SU-DHL-6 (cell line): ENCODE measurements at regions not wholly inside any gene's neighbourhood (a gene's known extent, or its start where the extent isn't known, plus 50 kb on each side); places are given as distances from the start of the nearest gene placed in this dataset.

Experiments
- EZH2phosphoT487 ChIP-seq: fragments of 200-600 bp; sonication (generic), shearing (Covaris generic); conservative IDR thresholded peaks from 2 replicates; pipeline ENCODE4 v1.6.1; 2018; ENCODE audit warnings: mild to moderate bottlenecking, antibody characterized with exemption, low read length, moderate library complexity, mixed read lengths
- TF ChIP-seq, protein P1 (sequence below): fragments of 200-600 bp; sonication (generic); IDR thresholded peaks from one replicate; pipeline ENCODE4 v1.5.1; 2017; ENCODE audit warnings: antibody characterized with exemption, mild to moderate bottlenecking, low read length, moderate library complexity; ENCODE audit not compliant: insufficient read depth, poor library complexity, severe bottlenecking

DNA sequence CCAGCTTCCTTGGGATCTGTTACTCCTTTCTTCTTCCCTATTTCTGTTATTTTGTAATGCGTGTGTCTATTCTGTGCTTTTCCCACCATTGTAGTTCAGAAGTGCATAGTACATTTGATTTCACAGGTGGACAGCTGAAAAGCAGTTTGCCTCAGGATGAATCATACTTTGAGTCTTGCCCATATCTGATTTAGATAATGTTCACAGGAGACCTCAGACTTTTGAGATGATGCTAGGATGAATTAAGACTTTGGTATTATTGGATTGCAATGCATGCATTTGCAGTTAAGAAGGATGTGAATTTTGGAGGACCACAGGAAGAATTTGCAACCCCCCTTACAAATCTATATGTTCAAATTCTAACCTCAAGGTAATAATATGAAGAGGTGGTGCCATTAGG is 769.6 kb downstream of the CDH11 start:
- TF ChIP-seq, protein P1, sequence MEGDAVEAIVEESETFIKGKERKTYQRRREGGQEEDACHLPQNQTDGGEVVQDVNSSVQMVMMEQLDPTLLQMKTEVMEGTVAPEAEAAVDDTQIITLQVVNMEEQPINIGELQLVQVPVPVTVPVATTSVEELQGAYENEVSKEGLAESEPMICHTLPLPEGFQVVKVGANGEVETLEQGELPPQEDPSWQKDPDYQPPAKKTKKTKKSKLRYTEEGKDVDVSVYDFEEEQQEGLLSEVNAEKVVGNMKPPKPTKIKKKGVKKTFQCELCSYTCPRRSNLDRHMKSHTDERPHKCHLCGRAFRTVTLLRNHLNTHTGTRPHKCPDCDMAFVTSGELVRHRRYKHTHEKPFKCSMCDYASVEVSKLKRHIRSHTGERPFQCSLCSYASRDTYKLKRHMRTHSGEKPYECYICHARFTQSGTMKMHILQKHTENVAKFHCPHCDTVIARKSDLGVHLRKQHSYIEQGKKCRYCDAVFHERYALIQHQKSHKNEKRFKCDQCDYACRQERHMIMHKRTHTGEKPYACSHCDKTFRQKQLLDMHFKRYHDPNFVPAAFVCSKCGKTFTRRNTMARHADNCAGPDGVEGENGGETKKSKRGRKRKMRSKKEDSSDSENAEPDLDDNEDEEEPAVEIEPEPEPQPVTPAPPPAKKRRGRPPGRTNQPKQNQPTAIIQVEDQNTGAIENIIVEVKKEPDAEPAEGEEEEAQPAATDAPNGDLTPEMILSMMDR, result no peak
- TF ChIP-seq EZH2phosphoT487, result no peak
